GM23248 (cell line): ENCODE measurements at regions not wholly inside any gene's neighbourhood (a gene's known extent, or its start where the extent isn't known, plus 50 kb on each side); places are given as distances from the start of the nearest gene placed in this dataset.

Experiments used
- EZH2 ChIP-seq: fragments of 200-600 bp; sonication (generic); IDR thresholded peaks from 2 replicates; pipeline ENCODE4 v1.6.1; 2018; ENCODE audit warnings: antibody characterized with exemption, mild to moderate bottlenecking; ENCODE audit not compliant: insufficient read depth, poor library complexity, severe bottlenecking
- EZH2phosphoT487 ChIP-seq: fragments of 200-600 bp; sonication (generic); IDR thresholded peaks from 2 replicates; pipeline ENCODE4 v1.6.1; 2018; ENCODE audit warnings: antibody characterized with exemption, moderate library complexity, mild to moderate bottlenecking, low read depth; ENCODE audit not compliant: insufficient read depth

GRCh38 chr3:107453504-107453903, 69.3 kb upstream of the BBX start:
- TF ChIP-seq EZH2 (no peak), EZH2phosphoT487 (no peak)
